ENCODE measurements at regions not wholly inside any gene's neighbourhood (a gene's known extent, or its start where the extent isn't known, plus 50 kb on each side); places are given as distances from the start of the nearest gene placed in this dataset.

DNA sequence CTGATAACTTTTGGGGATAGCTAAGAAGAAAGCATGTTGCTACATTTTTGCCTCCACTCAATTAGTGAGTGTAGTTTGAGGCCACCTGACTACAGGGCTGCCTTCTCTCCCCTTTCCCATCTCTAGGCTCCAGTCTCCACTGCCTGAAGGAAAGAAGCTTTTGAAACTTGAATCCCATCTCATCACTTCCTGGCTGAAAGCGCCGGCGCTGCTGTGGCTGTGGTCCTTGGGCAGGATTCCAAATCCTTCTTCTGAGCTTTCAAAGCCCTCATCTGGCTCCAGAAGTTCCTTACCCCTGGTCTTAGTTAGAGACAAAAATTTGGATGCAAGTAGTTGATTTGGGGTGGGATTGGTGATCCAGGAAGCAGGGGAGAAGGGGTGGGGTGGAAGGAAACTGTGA lies 119.4 kb downstream of the FOXL1 start:
- H3K27ac ChIP-seq (ENCODE audit: low read length) = no peak overlapping the region
- no peak overlapping the region for H3K4me3 ChIP-seq (ENCODE audit: low read length)
- H3K9ac ChIP-seq (ENCODE audit: low read length) = no peak overlapping the region
- no peak overlapping the region for H2AFZ ChIP-seq (ENCODE audit: low read length)
- no peaks in the 10 kb centered on the region for H3K36me3 ChIP-seq (replicated peaks; ENCODE audit: insufficient read depth, low read length)
- H3K4me1 ChIP-seq (ENCODE audit: low read length) = no peaks in the 10 kb centered on the region
- DNase-seq = no peak
- H3K9me3 ChIP-seq (replicated peaks; ENCODE audit: insufficient read depth, low read length) = no peaks in the 10 kb centered on the region
- no peaks in the 10 kb centered on the region for H3K79me2 ChIP-seq (ENCODE audit: low read length)
- no peaks in the 10 kb centered on the region for H4K20me1 ChIP-seq (ENCODE audit: insufficient read depth, low read length)
- no peaks in the 10 kb centered on the region for H3F3A ChIP-seq (ENCODE audit: insufficient read depth, low read length)
- no peaks in the 10 kb centered on the region for H3K9me2 ChIP-seq (replicated peaks; ENCODE audit: insufficient read depth, low read length)
- no peak for TF ChIP-seq EZH2 (optimal IDR thresholded peaks at IDR 0.05; ENCODE audit: low read depth, low read length)
- TF ChIP-seq EZH2phosphoT487 (IDR thresholded peaks at IDR 0.05; ENCODE audit: low read length) = no peak
- TF ChIP-seq, protein P1, sequence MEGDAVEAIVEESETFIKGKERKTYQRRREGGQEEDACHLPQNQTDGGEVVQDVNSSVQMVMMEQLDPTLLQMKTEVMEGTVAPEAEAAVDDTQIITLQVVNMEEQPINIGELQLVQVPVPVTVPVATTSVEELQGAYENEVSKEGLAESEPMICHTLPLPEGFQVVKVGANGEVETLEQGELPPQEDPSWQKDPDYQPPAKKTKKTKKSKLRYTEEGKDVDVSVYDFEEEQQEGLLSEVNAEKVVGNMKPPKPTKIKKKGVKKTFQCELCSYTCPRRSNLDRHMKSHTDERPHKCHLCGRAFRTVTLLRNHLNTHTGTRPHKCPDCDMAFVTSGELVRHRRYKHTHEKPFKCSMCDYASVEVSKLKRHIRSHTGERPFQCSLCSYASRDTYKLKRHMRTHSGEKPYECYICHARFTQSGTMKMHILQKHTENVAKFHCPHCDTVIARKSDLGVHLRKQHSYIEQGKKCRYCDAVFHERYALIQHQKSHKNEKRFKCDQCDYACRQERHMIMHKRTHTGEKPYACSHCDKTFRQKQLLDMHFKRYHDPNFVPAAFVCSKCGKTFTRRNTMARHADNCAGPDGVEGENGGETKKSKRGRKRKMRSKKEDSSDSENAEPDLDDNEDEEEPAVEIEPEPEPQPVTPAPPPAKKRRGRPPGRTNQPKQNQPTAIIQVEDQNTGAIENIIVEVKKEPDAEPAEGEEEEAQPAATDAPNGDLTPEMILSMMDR (IDR thresholded peaks at IDR 0.05; ENCODE audit: low read length) = no peak
- no peak overlapping the region for H3K4me2 ChIP-seq (ENCODE audit: low read depth, low read length)
- H3K27me3 ChIP-seq (replicated peaks; ENCODE audit: insufficient read depth, low read length) = peaks cover 39% of the 10 kb centered on the region

DNA sequence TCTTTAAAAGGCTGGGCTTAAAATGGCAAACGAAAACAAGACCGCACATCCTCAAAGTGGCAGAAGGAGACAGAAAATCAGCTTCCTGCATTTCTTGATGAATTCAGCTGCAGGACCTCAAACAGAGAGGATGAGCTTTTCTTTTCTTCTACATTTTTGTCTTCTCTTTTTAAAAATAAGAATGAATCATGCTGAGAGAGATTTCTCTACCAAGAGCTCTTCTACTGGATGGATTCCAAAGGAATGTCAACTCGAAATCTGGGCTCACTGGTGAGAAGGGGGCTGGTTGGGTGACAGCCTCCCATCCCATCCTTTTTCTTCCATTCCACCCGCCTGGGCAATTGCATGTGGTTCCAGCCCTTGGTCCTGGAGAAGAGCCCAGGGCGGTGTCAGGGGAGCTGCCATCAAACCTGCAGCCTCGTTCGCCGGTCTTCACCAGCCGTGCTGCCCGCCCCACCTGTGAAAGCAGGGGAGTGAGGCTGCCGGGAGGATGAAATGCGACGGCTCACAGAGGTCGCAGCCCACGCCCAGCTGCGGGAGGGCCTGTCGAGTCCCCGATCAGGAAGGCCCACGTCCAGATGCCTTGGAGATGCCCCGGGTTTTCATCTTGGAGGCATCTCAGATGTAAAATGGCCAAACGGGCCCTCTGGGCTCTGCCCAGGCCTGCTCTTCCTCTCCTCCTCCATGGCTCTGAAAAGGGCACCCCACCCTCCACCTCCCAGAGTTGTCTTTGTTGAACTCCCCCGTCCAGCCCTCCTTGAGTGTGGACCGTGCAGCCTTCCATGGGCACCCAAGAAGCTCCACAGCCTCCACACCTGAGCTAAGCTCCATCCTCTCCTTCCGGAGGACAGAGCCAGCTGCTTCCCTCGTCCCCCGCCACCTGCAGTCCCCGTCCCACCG lies 121.9 kb downstream of the FOXL1 start:
- no peaks in the 10 kb centered on the region for H4K20me1 ChIP-seq (ENCODE audit: insufficient read depth, low read length)
- H3K9me3 ChIP-seq (replicated peaks; ENCODE audit: insufficient read depth, low read length) = no peaks in the 10 kb centered on the region
- H3K27ac ChIP-seq (ENCODE audit: low read length) = no peak overlapping the region
- H3K27me3 ChIP-seq (replicated peaks; ENCODE audit: insufficient read depth, low read length) = peaks cover 20% of the 10 kb centered on the region; the same call in 1 of the 2 replicates
- H3K9ac ChIP-seq (ENCODE audit: low read length) = no peak overlapping the region
- no peaks in the 10 kb centered on the region for H3K9me2 ChIP-seq (replicated peaks; ENCODE audit: insufficient read depth, low read length)
- no peak overlapping the region for H3K4me2 ChIP-seq (ENCODE audit: low read depth, low read length)
- no peak overlapping the region for H2AFZ ChIP-seq (ENCODE audit: low read length)
- H3K36me3 ChIP-seq (replicated peaks; ENCODE audit: insufficient read depth, low read length) = no peaks in the 10 kb centered on the region
- no peak overlapping the region for H3K4me3 ChIP-seq (ENCODE audit: low read length)
- TF ChIP-seq, protein P1 (IDR thresholded peaks at IDR 0.05; ENCODE audit: low read length) = no peak
- no peak for TF ChIP-seq EZH2 (optimal IDR thresholded peaks at IDR 0.05; ENCODE audit: low read depth, low read length)
- no peak for TF ChIP-seq EZH2phosphoT487 (IDR thresholded peaks at IDR 0.05; ENCODE audit: low read length)
- no peaks in the 10 kb centered on the region for H3F3A ChIP-seq (ENCODE audit: insufficient read depth, low read length)
- no peak for DNase-seq
- no peaks in the 10 kb centered on the region for H3K4me1 ChIP-seq (ENCODE audit: low read length)
- H3K79me2 ChIP-seq (ENCODE audit: low read length) = no peaks in the 10 kb centered on the region

DNA sequence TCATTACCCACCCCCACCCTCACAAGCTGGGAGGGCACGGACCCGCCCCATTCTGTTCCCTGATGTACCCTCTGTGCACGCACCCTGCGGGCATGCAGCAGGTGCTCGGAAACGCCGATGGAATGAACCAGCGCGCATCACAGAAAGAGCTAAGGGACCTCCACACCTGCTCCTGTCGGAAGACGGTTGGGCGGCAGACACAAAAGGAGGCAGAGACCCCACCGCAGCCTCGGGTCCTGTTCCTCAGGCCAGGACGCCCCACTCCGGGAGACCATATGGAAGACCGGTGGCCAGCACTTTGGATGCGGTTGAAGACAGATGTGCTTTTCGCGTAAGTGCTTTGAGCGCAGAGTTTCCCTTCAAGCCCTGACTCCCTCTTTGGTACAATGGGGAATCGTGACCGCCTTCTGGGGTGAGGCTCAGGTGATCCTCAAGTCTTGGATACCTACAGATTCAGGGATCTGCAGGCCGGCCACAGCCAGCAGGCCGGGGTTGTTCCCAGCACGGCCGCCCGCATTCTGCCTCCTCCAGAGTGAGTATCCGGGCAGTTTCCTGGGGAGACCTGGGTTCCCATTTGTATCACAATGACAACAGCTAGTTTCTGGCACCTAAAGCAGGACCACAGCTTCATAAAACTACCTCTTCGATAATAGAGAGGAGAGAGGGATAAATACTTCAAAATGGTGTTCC lies 123.1 kb downstream of the FOXL1 start:
- H2AFZ ChIP-seq (ENCODE audit: low read length) = no peak overlapping the region
- no peaks in the 10 kb centered on the region for H3K9me2 ChIP-seq (replicated peaks; ENCODE audit: insufficient read depth, low read length)
- no peak overlapping the region for H3K9ac ChIP-seq (ENCODE audit: low read length)
- H3K4me2 ChIP-seq (ENCODE audit: low read depth, low read length) = no peak overlapping the region
- H3K9me3 ChIP-seq (replicated peaks; ENCODE audit: insufficient read depth, low read length) = no peaks in the 10 kb centered on the region
- H3K27me3 ChIP-seq (replicated peaks; ENCODE audit: insufficient read depth, low read length) = peaks cover 20% of the 10 kb centered on the region; the same call in 1 of the 2 replicates
- H3K79me2 ChIP-seq (ENCODE audit: low read length) = no peaks in the 10 kb centered on the region
- TF ChIP-seq, protein P1 (IDR thresholded peaks at IDR 0.05; ENCODE audit: low read length) = no peak
- TF ChIP-seq EZH2phosphoT487 (IDR thresholded peaks at IDR 0.05; ENCODE audit: low read length) = no peak
- TF ChIP-seq EZH2 (optimal IDR thresholded peaks at IDR 0.05; ENCODE audit: low read depth, low read length) = no peak
- H3K4me1 ChIP-seq (ENCODE audit: low read length) = no peaks in the 10 kb centered on the region
- DNase-seq = no peak
- H3K36me3 ChIP-seq (replicated peaks; ENCODE audit: insufficient read depth, low read length) = no peaks in the 10 kb centered on the region
- no peaks in the 10 kb centered on the region for H3F3A ChIP-seq (ENCODE audit: insufficient read depth, low read length)
- no peak overlapping the region for H3K4me3 ChIP-seq (ENCODE audit: low read length)
- H4K20me1 ChIP-seq (ENCODE audit: insufficient read depth, low read length) = no peaks in the 10 kb centered on the region
- H3K27ac ChIP-seq (ENCODE audit: low read length) = no peak overlapping the region
